ENCODE measurements at regions not wholly inside any gene's neighbourhood (a gene's known extent, or its start where the extent isn't known, plus 50 kb on each side); places are given as distances from the start of the nearest gene placed in this dataset.

DNA sequence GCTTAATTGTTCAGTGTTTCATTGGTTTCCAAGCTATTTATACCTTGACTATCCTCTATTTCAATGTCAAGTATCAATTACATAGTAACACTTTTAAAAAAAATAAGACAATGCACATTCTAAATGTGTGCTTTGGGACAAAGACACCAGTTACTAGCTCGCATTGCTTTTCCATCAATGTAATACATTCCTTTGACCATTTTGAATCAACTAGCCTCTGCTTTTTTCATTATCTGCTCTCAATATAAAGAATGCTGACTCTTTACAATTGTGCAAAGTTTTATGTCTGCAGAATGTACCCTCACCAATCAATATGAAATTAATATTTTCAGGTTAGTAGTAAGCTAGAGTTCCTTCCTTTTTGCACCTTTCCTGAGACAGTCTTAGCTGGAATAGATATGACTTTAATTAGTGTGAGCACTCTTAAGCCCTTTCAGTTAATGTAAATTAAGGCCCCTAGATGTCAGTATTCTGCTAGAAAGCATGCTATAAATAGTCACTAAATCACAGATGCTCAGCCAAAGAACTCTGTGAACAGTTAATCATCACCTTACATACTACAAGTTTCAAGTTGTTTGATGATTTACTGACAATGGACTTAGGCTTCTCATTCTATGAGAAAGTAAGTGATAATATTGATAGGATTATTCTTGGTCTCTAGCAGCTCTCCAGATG lies 413.6 kb downstream of the PTH2R start:
- Histone ChIP-seq H4K20me1 (ENCODE audit: low read length) (no peaks in the 10 kb centered on the region), H3K79me2 (ENCODE audit: low read length) (no peaks in the 10 kb centered on the region), H3K4me3 (ENCODE audit: low read length) (no peak overlapping the region), H3K27ac (ENCODE audit: low read length) (no peak overlapping the region), H3K9me3 (ENCODE audit: low read length) (no peaks in the 10 kb centered on the region), H3K9ac (ENCODE audit: low read length) (no peak overlapping the region), H3K9me2 (replicated peaks; ENCODE audit: low read length) (no peaks in the 10 kb centered on the region), H3K36me3 (ENCODE audit: low read depth, low read length) (no peaks in the 10 kb centered on the region), H3K4me1 (ENCODE audit: insufficient read depth, low read length) (no peaks in the 10 kb centered on the region), H3K27me3 (ENCODE audit: low read length) (no peaks in the 10 kb centered on the region), H3F3A (ENCODE audit: low read length, unreplicated experiment) (no peaks in the 10 kb centered on the region), H3K4me2 (ENCODE audit: low read length) (no peak overlapping the region), H2AFZ (ENCODE audit: low read length) (no peak overlapping the region)
- TF ChIP-seq, protein P1, sequence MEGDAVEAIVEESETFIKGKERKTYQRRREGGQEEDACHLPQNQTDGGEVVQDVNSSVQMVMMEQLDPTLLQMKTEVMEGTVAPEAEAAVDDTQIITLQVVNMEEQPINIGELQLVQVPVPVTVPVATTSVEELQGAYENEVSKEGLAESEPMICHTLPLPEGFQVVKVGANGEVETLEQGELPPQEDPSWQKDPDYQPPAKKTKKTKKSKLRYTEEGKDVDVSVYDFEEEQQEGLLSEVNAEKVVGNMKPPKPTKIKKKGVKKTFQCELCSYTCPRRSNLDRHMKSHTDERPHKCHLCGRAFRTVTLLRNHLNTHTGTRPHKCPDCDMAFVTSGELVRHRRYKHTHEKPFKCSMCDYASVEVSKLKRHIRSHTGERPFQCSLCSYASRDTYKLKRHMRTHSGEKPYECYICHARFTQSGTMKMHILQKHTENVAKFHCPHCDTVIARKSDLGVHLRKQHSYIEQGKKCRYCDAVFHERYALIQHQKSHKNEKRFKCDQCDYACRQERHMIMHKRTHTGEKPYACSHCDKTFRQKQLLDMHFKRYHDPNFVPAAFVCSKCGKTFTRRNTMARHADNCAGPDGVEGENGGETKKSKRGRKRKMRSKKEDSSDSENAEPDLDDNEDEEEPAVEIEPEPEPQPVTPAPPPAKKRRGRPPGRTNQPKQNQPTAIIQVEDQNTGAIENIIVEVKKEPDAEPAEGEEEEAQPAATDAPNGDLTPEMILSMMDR (conservative IDR thresholded peaks at IDR 0.05; ENCODE audit: low read depth, low read length): peak; percentile 48; the same call in 1 of the 2 replicates
- no peak for TF ChIP-seq EZH2 (IDR thresholded peaks at IDR 0.05; ENCODE audit: low read length, unreplicated experiment)
- no peak for TF ChIP-seq EZH2phosphoT487 (IDR thresholded peaks at IDR 0.05; ENCODE audit: borderline replicate concordance, low read length)
- ATAC-seq: 0 out of 2 replicates have a peak, but pooled peaks have one; percentile 40
- CTCF ChIA-PET: no interaction called here
- intact Hi-C loops (cut with micrococcal nuclease): loop anchor here (1.0 kb wide), 1 partner anchor 511 kb away; no protein-coding TSS in a partner anchor
- no TSS peak for BruUV-seq (replicated peaks)
- POLR2A ChIA-PET (ENCODE audit: unreplicated experiment): no interaction called here
- peak; percentile 15 for DNase-seq

DNA sequence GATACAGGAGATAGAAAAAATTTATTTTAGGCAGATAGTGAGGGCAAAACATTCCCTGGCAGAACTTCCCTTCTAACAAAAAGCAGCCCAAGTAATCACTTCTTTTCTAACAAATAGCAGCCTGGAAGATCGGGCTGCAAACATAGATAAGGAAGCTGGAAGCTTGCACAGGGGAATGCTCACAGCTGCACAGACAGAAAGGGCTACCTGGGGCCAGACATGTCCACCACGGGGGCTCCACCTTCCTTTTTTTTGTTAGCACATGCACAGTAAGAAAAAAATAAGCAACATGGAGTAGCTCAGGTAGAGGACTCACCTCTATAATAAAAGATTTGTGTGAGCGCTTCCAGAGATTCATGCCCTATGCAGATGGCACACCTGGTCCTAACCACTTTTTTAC lies 420.5 kb downstream of the PTH2R start:
- TF ChIP-seq, protein P1 (conservative IDR thresholded peaks at IDR 0.05; ENCODE audit: low read depth, low read length): no peak
- no peak for TF ChIP-seq EZH2phosphoT487 (IDR thresholded peaks at IDR 0.05; ENCODE audit: borderline replicate concordance, low read length)
- TF ChIP-seq EZH2 (IDR thresholded peaks at IDR 0.05; ENCODE audit: low read length, unreplicated experiment): no peak
- Histone ChIP-seq H3K79me2 (ENCODE audit: low read length) (no peaks in the 10 kb centered on the region), H4K20me1 (ENCODE audit: low read length) (no peaks in the 10 kb centered on the region), H3K36me3 (ENCODE audit: low read depth, low read length) (no peaks in the 10 kb centered on the region), H2AFZ (ENCODE audit: low read length) (no peak overlapping the region), H3K9me3 (ENCODE audit: low read length) (no peaks in the 10 kb centered on the region), H3K27ac (ENCODE audit: low read length) (no peak overlapping the region), H3K4me1 (ENCODE audit: insufficient read depth, low read length) (no peaks in the 10 kb centered on the region), H3K4me3 (ENCODE audit: low read length) (no peak overlapping the region), H3K27me3 (ENCODE audit: low read length) (no peaks in the 10 kb centered on the region), H3F3A (ENCODE audit: low read length, unreplicated experiment) (no peaks in the 10 kb centered on the region), H3K9ac (ENCODE audit: low read length) (no peak overlapping the region), H3K9me2 (replicated peaks; ENCODE audit: low read length) (no peaks in the 10 kb centered on the region), H3K4me2 (ENCODE audit: low read length) (no peak overlapping the region)
- BruUV-seq (replicated peaks): no TSS peak
- CTCF ChIA-PET: no interaction called here
- intact Hi-C loops (cut with micrococcal nuclease): no loop called here
- ATAC-seq (no peak), DNase-seq (no peak)
- POLR2A ChIA-PET (ENCODE audit: unreplicated experiment): no interaction called here

DNA sequence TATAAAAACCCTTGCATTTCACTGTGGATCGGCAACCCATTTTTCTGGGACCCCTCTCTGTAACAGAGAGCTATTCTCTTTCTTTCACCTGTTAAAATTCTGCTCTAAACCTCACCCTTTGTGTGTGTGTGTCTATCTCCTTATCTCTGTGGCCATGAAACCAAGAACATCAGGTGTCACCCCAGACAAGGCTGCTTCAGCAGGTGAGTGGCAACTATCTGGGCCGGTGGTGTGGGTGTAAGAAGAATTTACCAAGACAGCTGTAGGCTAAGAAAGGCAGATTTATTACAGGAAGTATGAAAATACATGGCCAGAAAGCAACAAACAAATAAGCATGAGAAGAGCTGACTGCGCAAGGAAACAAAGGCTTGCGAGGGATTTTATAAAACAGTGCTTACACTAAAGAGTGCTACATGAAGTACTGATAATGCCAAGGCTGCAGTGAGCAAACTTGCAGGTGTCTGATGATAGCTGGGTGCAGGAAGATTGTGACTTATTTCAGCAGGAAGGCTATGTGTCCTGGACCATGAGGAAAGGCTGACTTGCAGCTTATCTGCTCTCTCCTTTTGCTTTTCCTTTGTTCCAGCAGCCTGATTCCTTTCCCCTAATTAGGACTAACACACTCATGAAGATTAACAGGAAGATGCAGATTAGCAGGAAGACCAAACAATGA lies 421.1 kb downstream of the PTH2R start:
- no peaks in the 10 kb centered on the region for H3K36me3 ChIP-seq (ENCODE audit: low read depth, low read length)
- no peaks in the 10 kb centered on the region for H4K20me1 ChIP-seq (ENCODE audit: low read length)
- H2AFZ ChIP-seq (ENCODE audit: low read length): no peak overlapping the region
- no peak overlapping the region for H3K27ac ChIP-seq (ENCODE audit: low read length)
- H3K9ac ChIP-seq (ENCODE audit: low read length): no peak overlapping the region
- no peak overlapping the region for H3K4me3 ChIP-seq (ENCODE audit: low read length)
- ChIA-PET CTCF (no interaction called here), POLR2A (ENCODE audit: unreplicated experiment) (no interaction called here)
- no peak for TF ChIP-seq EZH2 (IDR thresholded peaks at IDR 0.05; ENCODE audit: low read length, unreplicated experiment)
- TF ChIP-seq EZH2phosphoT487 (IDR thresholded peaks at IDR 0.05; ENCODE audit: borderline replicate concordance, low read length): no peak
- TF ChIP-seq, protein P1 (conservative IDR thresholded peaks at IDR 0.05; ENCODE audit: low read depth, low read length): no peak
- no peaks in the 10 kb centered on the region for H3K4me1 ChIP-seq (ENCODE audit: insufficient read depth, low read length)
- no peak overlapping the region for H3K4me2 ChIP-seq (ENCODE audit: low read length)
- no peaks in the 10 kb centered on the region for H3K27me3 ChIP-seq (ENCODE audit: low read length)
- H3K9me3 ChIP-seq (ENCODE audit: low read length): no peaks in the 10 kb centered on the region
- H3F3A ChIP-seq (ENCODE audit: low read length, unreplicated experiment): no peaks in the 10 kb centered on the region
- intact Hi-C loops (cut with micrococcal nuclease): no loop called here
- no peak for ATAC-seq
- no peaks in the 10 kb centered on the region for H3K9me2 ChIP-seq (replicated peaks; ENCODE audit: low read length)
- no peaks in the 10 kb centered on the region for H3K79me2 ChIP-seq (ENCODE audit: low read length)
- DNase-seq: no peak
- no TSS peak for BruUV-seq (replicated peaks)

All from PC-3 (cell line).